ENCODE measurements at regions not wholly inside any gene's neighbourhood (a gene's known extent, or its start where the extent isn't known, plus 50 kb on each side); places are given as distances from the start of the nearest gene placed in this dataset.

DNA sequence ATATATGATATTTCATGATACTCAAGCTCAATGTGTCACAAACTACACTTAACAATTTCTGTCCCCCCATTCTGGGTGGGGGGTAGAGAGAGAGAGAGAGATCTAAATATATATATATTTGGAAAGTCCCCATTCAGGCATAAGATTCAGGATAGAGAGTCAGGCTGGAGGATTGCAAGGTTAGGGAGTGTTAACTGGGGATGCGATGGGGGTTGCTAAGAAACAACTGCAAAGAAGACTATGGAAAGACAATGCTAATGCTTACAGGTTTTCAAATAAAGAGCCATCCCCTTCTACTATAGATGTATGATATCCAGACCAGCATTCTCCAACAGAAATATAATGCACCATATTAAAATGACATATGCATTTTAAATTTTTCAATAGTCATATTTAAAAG is 79.2 kb upstream of the OR5AK2 start:
- no peak for TF ChIP-seq CTCF (IDR thresholded peaks at IDR 0.05)
- TF ChIP-seq POLR2A (IDR thresholded peaks at IDR 0.05): no peak
